ENCODE measurements at regions not wholly inside any gene's neighbourhood (a gene's known extent, or its start where the extent isn't known, plus 50 kb on each side); places are given as distances from the start of the nearest gene placed in this dataset.

GRCh38 chr20:60897976-60898375 lies 354.1 kb upstream of the CDH4 start:
- no peak for TF ChIP-seq CTCF (IDR thresholded peaks at IDR 0.05)
- TF ChIP-seq EZH2phosphoT487 (IDR thresholded peaks at IDR 0.05): no peak
